AG04449 (cell line): ENCODE measurements at regions not wholly inside any gene's neighbourhood (a gene's known extent, or its start where the extent isn't known, plus 50 kb on each side); places are given as distances from the start of the nearest gene placed in this dataset.
"Not testable (repeated sequence)": the region's sequence is repeated elsewhere in the genome, so short reads cannot be mapped to it uniquely, and the experiment has no call there.

Experiments used
- CTCF ChIA-PET: fragments of 350-600 bp; formaldehyde crosslinking; extraction: SDS; loops from one replicate; lab custom pipeline; 2021; ENCODE audit warnings: antibody characterized with exemption; lab: Yijun Ruan, JAX
- POLR2A ChIA-PET: fragments of 400-600, 350-600 bp; formaldehyde crosslinking; extraction: SDS; loops from one replicate; lab custom pipeline; 2020; ENCODE audit warnings: antibody characterized with exemption, inconsistent platforms; lab: Yijun Ruan, JAX
- DNase-seq: peaks from one replicate; pipeline ENCODE4 v3.0.0-alpha.2; 2010; ENCODE audit warnings: low read depth, low spot score
- H3K4me3 ChIP-seq: 2 replicates; pipeline ENCODE4 v1.5.1; 2011; ENCODE audit warnings: low read depth, mild to moderate bottlenecking, control low read depth, low read length
- CTCF ChIP-seq: IDR thresholded peaks from one replicate; pipeline ENCODE4 v1.5.1; 2011; ENCODE audit warnings: mild to moderate bottlenecking, moderate library complexity, low read length, control low read depth, inconsistent platforms; ENCODE audit not compliant: insufficient read depth; ENCODE audit errors: missing control alignments

- DNase-seq = no peak
- CTCF ChIA-PET = no interaction called here
- H3K4me3 ChIP-seq = no peak overlapping the region
- POLR2A ChIA-PET = no interaction called here
- no peak for TF ChIP-seq CTCF
These were observed 240.9 kb upstream of the PTER start for GRCh38 chr10:16195894-16196293.

GRCh38 chr10:16199216-16199615 is 237.6 kb upstream of the PTER start:
- no peak for TF ChIP-seq CTCF
- POLR2A ChIA-PET = no interaction called here
- DNase-seq = no peak
- CTCF ChIA-PET = no interaction called here
- H3K4me3 ChIP-seq = no peak overlapping the region

- H3K4me3 ChIP-seq, DNase-seq, POLR2A ChIA-PET, CTCF ChIA-PET: not testable (repeated sequence)
These were observed 213.2 kb upstream of the PTER start for GRCh38 chr10:16223618-16224017.

GRCh38 chr10:16227674-16228073 is 209.1 kb upstream of the PTER start:
- ChIA-PET CTCF (no interaction called here), POLR2A (no interaction called here)
- TF ChIP-seq CTCF = no peak
- H3K4me3 ChIP-seq = no peak overlapping the region
- DNase-seq = no peak

GRCh38 chr10:16231176-16231575 is 205.6 kb upstream of the PTER start:
- no peak for DNase-seq
- TF ChIP-seq CTCF = no peak
- ChIA-PET POLR2A (no interaction called here), CTCF (no interaction called here)
- H3K4me3 ChIP-seq = no peak overlapping the region

GRCh38 chr10:16231734-16232435 is 204.9 kb upstream of the PTER start:
- DNase-seq = no peak
- no peak for TF ChIP-seq CTCF
- no peak overlapping the region for H3K4me3 ChIP-seq
- ChIA-PET POLR2A (no interaction called here), CTCF (no interaction called here)

GRCh38 chr10:16232441-16232840 is 204.4 kb upstream of the PTER start:
- H3K4me3 ChIP-seq = no peak overlapping the region
- DNase-seq = no peak
- POLR2A ChIA-PET = no interaction called here
- TF ChIP-seq CTCF = no peak
- CTCF ChIA-PET = no interaction called here
